ENCODE measurements at regions not wholly inside any gene's neighbourhood (a gene's known extent, or its start where the extent isn't known, plus 50 kb on each side); places are given as distances from the start of the nearest gene placed in this dataset.

- ChIA-PET CTCF (no interaction called here), POLR2A (no interaction called here)
- Mint-ChIP-seq H3K27me3 (no peaks in the 10 kb centered on the region), H3K36me3 (no peaks in the 10 kb centered on the region), H3K9me3 (no peaks in the 10 kb centered on the region), H3K4me3 (no peak overlapping the region), H3K4me1 (ENCODE audit: low read depth) (no peaks in the 10 kb centered on the region), H3K27ac (no peak overlapping the region)
- intact Hi-C loops (cut with micrococcal nuclease), result no loop called here
- no peak for DNase-seq
Measured at GRCh38 chr2:129740504-129740903, 239.0 kb upstream of the RAB6C start.

GRCh38 chr2:129741165-129741564 is 238.3 kb upstream of the RAB6C start:
- ChIA-PET CTCF (no interaction called here), POLR2A (no interaction called here)
- no peaks in the 10 kb centered on the region for H3K27me3 Mint-ChIP-seq
- H3K4me1 Mint-ChIP-seq (ENCODE audit: low read depth), result no peaks in the 10 kb centered on the region
- H3K36me3 Mint-ChIP-seq, result no peaks in the 10 kb centered on the region
- no peak overlapping the region for H3K27ac Mint-ChIP-seq
- no peak for DNase-seq
- no peak overlapping the region for H3K4me3 Mint-ChIP-seq
- no peaks in the 10 kb centered on the region for H3K9me3 Mint-ChIP-seq
- intact Hi-C loops (cut with micrococcal nuclease), result no loop called here

GRCh38 chr2:129741623-129742022 is 237.8 kb upstream of the RAB6C start:
- Mint-ChIP-seq H3K4me3 (no peak overlapping the region), H3K27me3 (no peaks in the 10 kb centered on the region), H3K36me3 (no peaks in the 10 kb centered on the region), H3K4me1 (ENCODE audit: low read depth) (no peaks in the 10 kb centered on the region), H3K27ac (no peak overlapping the region), H3K9me3 (no peaks in the 10 kb centered on the region)
- DNase-seq, result no peak
- CTCF ChIA-PET, result no interaction called here
- intact Hi-C loops (cut with micrococcal nuclease), result no loop called here
- POLR2A ChIA-PET, result no interaction called here

DNA sequence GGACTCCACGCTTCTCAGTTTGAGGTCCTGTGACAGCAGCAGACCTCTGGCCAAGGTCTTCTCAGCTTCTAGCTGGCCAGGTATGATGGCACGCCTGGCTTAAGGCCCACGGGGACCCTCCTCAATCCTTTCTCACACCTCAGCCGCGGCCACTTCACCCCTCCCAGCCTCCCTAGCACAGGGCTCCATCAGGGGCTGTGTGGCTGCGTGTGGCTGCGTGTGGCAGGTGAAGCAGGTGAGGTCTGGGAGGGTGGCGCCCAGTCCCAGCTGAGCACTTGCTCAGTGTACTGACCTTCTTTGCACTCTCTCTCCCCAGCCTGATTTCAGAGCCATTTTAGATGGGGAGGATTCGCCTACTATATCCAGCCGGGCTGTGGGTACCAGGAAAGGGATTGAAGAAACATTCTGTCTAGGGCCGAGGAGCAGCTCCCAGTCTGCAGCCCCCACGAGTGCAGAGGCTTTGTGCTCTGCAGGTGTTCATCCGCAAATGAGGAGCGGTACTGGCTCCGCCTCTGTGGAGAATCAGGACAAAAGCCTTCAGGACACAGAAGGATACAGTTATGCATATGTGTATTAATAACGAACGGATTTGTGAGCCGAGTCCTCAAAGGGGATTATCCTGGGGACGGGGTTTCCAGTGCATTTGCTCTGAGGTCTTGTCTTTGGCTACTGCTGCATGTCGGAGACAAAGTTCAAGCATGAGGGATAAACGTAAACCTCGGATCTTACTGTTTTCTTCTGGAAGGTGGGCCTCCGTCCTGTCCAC is 236.9 kb upstream of the RAB6C start:
- Mint-ChIP-seq H3K27me3 (no peaks in the 10 kb centered on the region), H3K4me3 (no peak overlapping the region), H3K9me3 (no peaks in the 10 kb centered on the region), H3K36me3 (no peaks in the 10 kb centered on the region), H3K27ac (no peak overlapping the region), H3K4me1 (ENCODE audit: low read depth) (no peaks in the 10 kb centered on the region)
- ChIA-PET POLR2A (no interaction called here), CTCF (no interaction called here)
- no peak for DNase-seq
- intact Hi-C loops (cut with micrococcal nuclease), result no loop called here

GRCh38 chr2:129744141-129744540 is 235.3 kb upstream of the RAB6C start:
- Mint-ChIP-seq H3K9me3 (no peaks in the 10 kb centered on the region), H3K36me3 (no peaks in the 10 kb centered on the region), H3K4me1 (ENCODE audit: low read depth) (no peaks in the 10 kb centered on the region), H3K27me3 (no peaks in the 10 kb centered on the region), H3K27ac (no peak overlapping the region), H3K4me3 (no peak overlapping the region)
- intact Hi-C loops (cut with micrococcal nuclease), result no loop called here
- ChIA-PET CTCF (no interaction called here), POLR2A (no interaction called here)
- DNase-seq, result no peak

DNA sequence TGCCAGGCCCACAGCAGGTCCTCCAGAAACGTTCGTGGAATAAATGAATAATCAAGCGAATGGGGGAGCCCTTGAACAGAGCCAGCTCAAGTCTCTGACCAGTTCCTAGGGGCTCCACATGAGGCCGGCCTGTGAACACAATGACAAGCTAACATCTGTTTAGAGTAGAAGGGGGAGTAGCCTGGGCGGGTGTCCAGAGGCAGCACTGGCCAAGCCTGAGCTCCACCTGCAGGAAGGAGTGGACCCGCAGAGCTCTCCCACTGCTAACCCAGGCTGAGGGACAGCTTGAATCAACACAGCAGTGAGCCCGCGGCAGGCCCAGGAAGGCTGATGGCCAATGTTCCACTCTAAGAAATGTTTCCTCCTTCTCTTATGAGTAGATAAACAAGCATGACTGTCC is 234.8 kb upstream of the RAB6C start:
- DNase-seq, result no peak
- Mint-ChIP-seq H3K4me3 (no peak overlapping the region), H3K9me3 (no peaks in the 10 kb centered on the region), H3K27ac (no peak overlapping the region), H3K4me1 (ENCODE audit: low read depth) (no peaks in the 10 kb centered on the region), H3K36me3 (no peaks in the 10 kb centered on the region), H3K27me3 (no peaks in the 10 kb centered on the region)
- ChIA-PET CTCF (no interaction called here), POLR2A (no interaction called here)
- intact Hi-C loops (cut with micrococcal nuclease), result no loop called here

GRCh38 chr2:129747500-129748125 is 231.9 kb upstream of the RAB6C start:
- H3K4me1 Mint-ChIP-seq (ENCODE audit: low read depth), result no peaks in the 10 kb centered on the region
- intact Hi-C loops (cut with micrococcal nuclease), result no loop called here
- DNase-seq, result no peak
- POLR2A ChIA-PET, result no interaction called here
- CTCF ChIA-PET, result interaction anchor here (0.9 kb wide), 1 partner anchor 17 kb away, joined by 4 read pairs; no protein-coding TSS in a partner anchor
- no peak overlapping the region for H3K4me3 Mint-ChIP-seq
- H3K27ac Mint-ChIP-seq, result no peak overlapping the region
- no peaks in the 10 kb centered on the region for H3K27me3 Mint-ChIP-seq
- no peaks in the 10 kb centered on the region for H3K36me3 Mint-ChIP-seq
- no peaks in the 10 kb centered on the region for H3K9me3 Mint-ChIP-seq

GRCh38 chr2:129748250-129748649 is 231.2 kb upstream of the RAB6C start:
- CTCF ChIA-PET, result interaction anchor here (0.9 kb wide), 1 partner anchor 16 kb away, joined by 4 read pairs; no protein-coding TSS in a partner anchor
- Mint-ChIP-seq H3K27me3 (no peaks in the 10 kb centered on the region), H3K27ac (no peak overlapping the region), H3K9me3 (no peaks in the 10 kb centered on the region), H3K4me1 (ENCODE audit: low read depth) (no peaks in the 10 kb centered on the region), H3K36me3 (no peaks in the 10 kb centered on the region), H3K4me3 (no peak overlapping the region)
- POLR2A ChIA-PET, result no interaction called here
- intact Hi-C loops (cut with micrococcal nuclease), result no loop called here
- no peak for DNase-seq

DNA sequence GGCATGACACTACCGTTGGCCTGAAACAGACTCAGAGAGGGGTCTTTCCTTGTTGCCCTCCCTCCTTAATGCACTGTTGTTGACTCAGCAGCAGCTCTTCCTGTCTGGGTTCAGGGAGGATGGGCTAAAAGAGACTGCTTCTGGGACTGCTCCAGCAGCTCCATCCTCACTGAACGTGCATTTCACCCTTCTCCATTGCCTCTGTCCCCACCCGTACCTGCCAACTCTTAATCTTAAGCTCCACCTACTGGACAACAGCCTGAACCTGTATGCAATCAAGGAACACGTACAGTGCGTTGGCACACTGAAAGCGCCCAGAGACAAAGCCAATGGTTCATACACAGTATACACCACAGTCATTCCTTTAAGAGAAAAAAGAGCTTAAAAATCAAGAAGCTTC is 230.8 kb upstream of the RAB6C start:
- ChIA-PET CTCF (interaction anchor here (0.9 kb wide), 1 partner anchor 16 kb away, joined by 4 read pairs; no protein-coding TSS in a partner anchor), POLR2A (no interaction called here)
- no peak overlapping the region for H3K4me3 Mint-ChIP-seq
- H3K4me1 Mint-ChIP-seq (ENCODE audit: low read depth), result no peaks in the 10 kb centered on the region
- no peaks in the 10 kb centered on the region for H3K27me3 Mint-ChIP-seq
- intact Hi-C loops (cut with micrococcal nuclease), result no loop called here
- DNase-seq, result no peak
- no peak overlapping the region for H3K27ac Mint-ChIP-seq
- no peaks in the 10 kb centered on the region for H3K36me3 Mint-ChIP-seq
- no peaks in the 10 kb centered on the region for H3K9me3 Mint-ChIP-seq

DNA sequence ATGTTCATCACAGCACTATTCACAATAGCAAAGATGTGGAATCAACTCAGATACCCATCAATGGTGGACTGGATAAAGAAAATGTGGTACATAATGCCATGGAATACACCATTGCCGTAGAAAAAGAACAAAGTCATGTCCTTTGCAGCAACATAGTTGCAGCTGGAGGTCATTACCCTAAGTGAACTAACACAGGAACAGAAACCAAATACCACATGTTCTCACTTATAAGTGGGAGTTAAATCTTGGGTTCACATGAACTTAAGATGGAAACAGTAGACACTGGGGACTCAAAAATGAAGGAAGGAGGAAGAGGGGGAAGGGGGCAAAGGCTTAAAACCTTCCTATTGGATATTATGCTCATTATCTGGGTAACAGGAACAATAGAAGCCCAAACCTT is 228.1 kb upstream of the RAB6C start:
- no peaks in the 10 kb centered on the region for H3K27me3 Mint-ChIP-seq
- intact Hi-C loops (cut with micrococcal nuclease), result no loop called here
- H3K36me3 Mint-ChIP-seq, result no peaks in the 10 kb centered on the region
- no peak overlapping the region for H3K4me3 Mint-ChIP-seq
- POLR2A ChIA-PET, result no interaction called here
- H3K4me1 Mint-ChIP-seq (ENCODE audit: low read depth), result no peaks in the 10 kb centered on the region
- DNase-seq, result no peak
- H3K27ac Mint-ChIP-seq, result no peak overlapping the region
- CTCF ChIA-PET, result no interaction called here
- no peaks in the 10 kb centered on the region for H3K9me3 Mint-ChIP-seq

GRCh38 chr2:129752176-129752575 is 227.3 kb upstream of the RAB6C start:
- ChIA-PET POLR2A (no interaction called here), CTCF (no interaction called here)
- Mint-ChIP-seq H3K27me3 (no peaks in the 10 kb centered on the region), H3K4me1 (ENCODE audit: low read depth) (no peaks in the 10 kb centered on the region), H3K36me3 (no peaks in the 10 kb centered on the region), H3K27ac (no peak overlapping the region), H3K4me3 (no peak overlapping the region), H3K9me3 (no peaks in the 10 kb centered on the region)
- intact Hi-C loops (cut with micrococcal nuclease), result no loop called here
- DNase-seq, result no peak

GRCh38 chr2:129752686-129753085 is 226.8 kb upstream of the RAB6C start:
- no peak overlapping the region for H3K4me3 Mint-ChIP-seq
- CTCF ChIA-PET, result no interaction called here
- POLR2A ChIA-PET, result no interaction called here
- DNase-seq, result no peak
- no peak overlapping the region for H3K27ac Mint-ChIP-seq
- intact Hi-C loops (cut with micrococcal nuclease), result no loop called here
- no peaks in the 10 kb centered on the region for H3K27me3 Mint-ChIP-seq
- H3K9me3 Mint-ChIP-seq, result no peaks in the 10 kb centered on the region
- no peaks in the 10 kb centered on the region for H3K36me3 Mint-ChIP-seq
- no peaks in the 10 kb centered on the region for H3K4me1 Mint-ChIP-seq (ENCODE audit: low read depth)

DNA sequence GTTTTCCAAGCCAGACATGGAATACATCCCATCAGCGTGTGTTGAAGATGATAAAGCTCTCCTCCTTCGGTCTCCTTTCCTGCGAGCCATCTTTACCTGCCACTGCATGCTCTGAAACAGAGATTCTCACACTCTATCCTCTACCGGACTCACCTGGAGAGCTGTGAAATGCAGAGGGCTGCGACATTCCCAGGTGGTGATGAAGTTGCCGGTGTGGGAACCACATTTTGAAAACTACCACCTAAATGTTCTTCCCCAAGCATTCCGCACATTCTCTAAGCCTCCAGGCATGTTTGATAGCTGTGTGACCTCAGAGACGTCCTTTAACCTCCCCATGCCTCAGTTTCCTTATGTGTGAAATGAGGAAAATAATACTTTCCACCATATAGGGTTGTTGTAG is 226.2 kb upstream of the RAB6C start:
- Mint-ChIP-seq H3K36me3 (no peaks in the 10 kb centered on the region), H3K27ac (no peak overlapping the region), H3K4me1 (ENCODE audit: low read depth) (no peaks in the 10 kb centered on the region), H3K9me3 (no peaks in the 10 kb centered on the region), H3K27me3 (no peaks in the 10 kb centered on the region), H3K4me3 (no peak overlapping the region)
- ChIA-PET POLR2A (no interaction called here), CTCF (no interaction called here)
- intact Hi-C loops (cut with micrococcal nuclease), result no loop called here
- DNase-seq, result no peak

Measured in activated CD4-positive, alpha-beta memory T cell treated with anti-CD3 and anti-CD28 coated beads for 36 hours (primary cell).